Ishikawa (cell line): ENCODE measurements at regions not wholly inside any gene's neighbourhood (a gene's known extent, or its start where the extent isn't known, plus 50 kb on each side); places are given as distances from the start of the nearest gene placed in this dataset.

Experiments
- CEBPB ChIP-seq: IDR thresholded peaks from 2 replicates; pipeline ENCODE4 v1.6.1; 2012
- CREB1 ChIP-seq: IDR thresholded peaks from 2 replicates; pipeline ENCODE4 v1.6.1; 2012; ENCODE audit warnings: low read depth
- EGR1 ChIP-seq: IDR thresholded peaks from 2 replicates; pipeline ENCODE4 v1.6.1; 2012
- EP300 ChIP-seq: IDR thresholded peaks from 2 replicates; pipeline ENCODE4 v1.6.1; 2012; ENCODE audit warnings: borderline replicate concordance
- FOXM1 ChIP-seq: IDR thresholded peaks from 2 replicates; pipeline ENCODE4 v1.6.1; 2012; ENCODE audit warnings: low read depth, borderline replicate concordance
- NFIC ChIP-seq: IDR thresholded peaks from 2 replicates; pipeline ENCODE4 v1.6.1; 2012
- RAD21 ChIP-seq: IDR thresholded peaks from 2 replicates; pipeline ENCODE4 v1.6.1; 2012; ENCODE audit warnings: low read depth
- TAF1 ChIP-seq: IDR thresholded peaks from 2 replicates; pipeline ENCODE4 v1.6.1; 2012; ENCODE audit warnings: low read depth, mild to moderate bottlenecking
- TCF12 ChIP-seq: IDR thresholded peaks from 2 replicates; pipeline ENCODE4 v1.6.1; 2012; ENCODE audit warnings: low read depth
- TEAD4 ChIP-seq: IDR thresholded peaks from 2 replicates; pipeline ENCODE4 v1.6.1; 2012
- USF1 ChIP-seq: IDR thresholded peaks from 2 replicates; pipeline ENCODE4 v1.6.1; 2012
- YY1 ChIP-seq: IDR thresholded peaks from 2 replicates; pipeline ENCODE4 v1.6.1; 2012; ENCODE audit warnings: low read depth
- ZBTB7A ChIP-seq: IDR thresholded peaks from 2 replicates; pipeline ENCODE4 v1.6.1; 2012; ENCODE audit warnings: low read depth
- TF ChIP-seq, protein P1 (sequence below): IDR thresholded peaks from 2 replicates; pipeline ENCODE4 v1.6.1; 2012; ENCODE audit warnings: low read depth, mild to moderate bottlenecking
- TF ChIP-seq, protein P2 (sequence below): IDR thresholded peaks from 2 replicates; pipeline ENCODE4 v1.6.1; 2012

- TF ChIP-seq EP300 (no peak), CREB1 (no peak), NFIC (no peak), FOXM1 (no peak)
- TF ChIP-seq, protein P1, sequence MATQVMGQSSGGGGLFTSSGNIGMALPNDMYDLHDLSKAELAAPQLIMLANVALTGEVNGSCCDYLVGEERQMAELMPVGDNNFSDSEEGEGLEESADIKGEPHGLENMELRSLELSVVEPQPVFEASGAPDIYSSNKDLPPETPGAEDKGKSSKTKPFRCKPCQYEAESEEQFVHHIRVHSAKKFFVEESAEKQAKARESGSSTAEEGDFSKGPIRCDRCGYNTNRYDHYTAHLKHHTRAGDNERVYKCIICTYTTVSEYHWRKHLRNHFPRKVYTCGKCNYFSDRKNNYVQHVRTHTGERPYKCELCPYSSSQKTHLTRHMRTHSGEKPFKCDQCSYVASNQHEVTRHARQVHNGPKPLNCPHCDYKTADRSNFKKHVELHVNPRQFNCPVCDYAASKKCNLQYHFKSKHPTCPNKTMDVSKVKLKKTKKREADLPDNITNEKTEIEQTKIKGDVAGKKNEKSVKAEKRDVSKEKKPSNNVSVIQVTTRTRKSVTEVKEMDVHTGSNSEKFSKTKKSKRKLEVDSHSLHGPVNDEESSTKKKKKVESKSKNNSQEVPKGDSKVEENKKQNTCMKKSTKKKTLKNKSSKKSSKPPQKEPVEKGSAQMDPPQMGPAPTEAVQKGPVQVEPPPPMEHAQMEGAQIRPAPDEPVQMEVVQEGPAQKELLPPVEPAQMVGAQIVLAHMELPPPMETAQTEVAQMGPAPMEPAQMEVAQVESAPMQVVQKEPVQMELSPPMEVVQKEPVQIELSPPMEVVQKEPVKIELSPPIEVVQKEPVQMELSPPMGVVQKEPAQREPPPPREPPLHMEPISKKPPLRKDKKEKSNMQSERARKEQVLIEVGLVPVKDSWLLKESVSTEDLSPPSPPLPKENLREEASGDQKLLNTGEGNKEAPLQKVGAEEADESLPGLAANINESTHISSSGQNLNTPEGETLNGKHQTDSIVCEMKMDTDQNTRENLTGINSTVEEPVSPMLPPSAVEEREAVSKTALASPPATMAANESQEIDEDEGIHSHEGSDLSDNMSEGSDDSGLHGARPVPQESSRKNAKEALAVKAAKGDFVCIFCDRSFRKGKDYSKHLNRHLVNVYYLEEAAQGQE = no peak
Observed at GRCh38 chr20:50428097-50428828, 81.9 kb upstream of the PTPN1 start.

GRCh38 chr20:50429412-50429811, 80.8 kb upstream of the PTPN1 start:
- TF ChIP-seq EGR1 (no peak), NFIC (no peak), CREB1 (no peak), RAD21 (no peak), USF1 (no peak), YY1 (no peak), TEAD4 (no peak), TAF1 (no peak), FOXM1 (no peak), TCF12 (no peak), CEBPB (no peak), EP300 (no peak), ZBTB7A (no peak)
- TF ChIP-seq, protein P1 = no peak
- TF ChIP-seq, protein P2, sequence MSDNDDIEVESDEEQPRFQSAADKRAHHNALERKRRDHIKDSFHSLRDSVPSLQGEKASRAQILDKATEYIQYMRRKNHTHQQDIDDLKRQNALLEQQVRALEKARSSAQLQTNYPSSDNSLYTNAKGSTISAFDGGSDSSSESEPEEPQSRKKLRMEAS = no peak

- TF ChIP-seq CREB1 (no peak), FOXM1 (no peak), ZBTB7A (no peak), EP300 (no peak), TEAD4 (no peak), RAD21 (no peak), TCF12 (no peak), USF1 (no peak), NFIC (no peak), TAF1 (no peak), YY1 (no peak)
- TF ChIP-seq, protein P2 = no peak
- TF ChIP-seq, protein P1 = no peak
Observed at GRCh38 chr20:50431066-50431450, 79.1 kb upstream of the PTPN1 start.

DNA sequence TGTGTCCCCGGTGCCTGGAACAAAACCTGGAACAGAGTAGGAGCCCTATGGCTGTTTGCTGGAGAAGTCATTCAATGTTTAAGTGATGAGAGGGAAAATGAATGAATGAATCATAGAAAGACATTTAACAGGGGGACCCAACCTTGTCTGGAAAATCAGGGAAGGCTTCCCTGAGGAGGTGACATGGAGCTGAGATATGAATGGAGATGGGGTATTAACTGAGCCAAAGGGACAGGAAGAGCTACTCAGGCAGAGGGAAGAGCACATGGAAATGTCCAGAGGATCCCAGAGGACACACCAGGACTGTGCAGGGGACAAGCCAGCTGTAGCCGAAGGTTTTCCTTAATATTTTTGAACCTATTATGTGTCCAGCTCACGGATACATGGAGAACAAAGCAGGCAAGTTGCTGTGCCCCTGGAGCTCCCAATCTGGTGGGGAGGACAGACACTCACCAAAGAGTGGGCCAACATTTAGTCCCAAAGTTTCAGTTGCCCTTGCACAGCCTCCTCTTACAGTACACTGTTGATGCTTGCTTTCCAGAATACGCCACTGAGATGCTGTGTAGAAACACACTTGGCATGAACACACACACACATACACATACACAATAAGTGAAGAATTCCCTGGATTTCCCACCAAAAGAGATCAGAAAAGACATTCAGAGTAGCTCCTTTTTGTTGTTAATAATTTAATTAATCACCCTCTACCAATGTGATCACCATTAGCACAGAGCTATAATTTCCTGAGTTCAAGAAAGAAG, 77.0 kb upstream of the PTPN1 start:
- TF ChIP-seq TCF12 (no peak), ZBTB7A (no peak), EGR1 (no peak), TAF1 (no peak)
- TF ChIP-seq, protein P1 = no peak
- TF ChIP-seq, protein P2 = no peak
